HG02938 (cell line): ENCODE measurements at regions not wholly inside any gene's neighbourhood (a gene's known extent, or its start where the extent isn't known, plus 50 kb on each side); places are given as distances from the start of the nearest gene placed in this dataset.

Experiments used
- ATAC-seq: cut with Tn5 transposase; IDR thresholded peaks from one replicate; pipeline ENCODE4 v1.9.1; 2021; ENCODE audit warnings: mild to moderate bottlenecking, moderate library complexity; ENCODE audit not compliant: unreplicated experiment

DNA sequence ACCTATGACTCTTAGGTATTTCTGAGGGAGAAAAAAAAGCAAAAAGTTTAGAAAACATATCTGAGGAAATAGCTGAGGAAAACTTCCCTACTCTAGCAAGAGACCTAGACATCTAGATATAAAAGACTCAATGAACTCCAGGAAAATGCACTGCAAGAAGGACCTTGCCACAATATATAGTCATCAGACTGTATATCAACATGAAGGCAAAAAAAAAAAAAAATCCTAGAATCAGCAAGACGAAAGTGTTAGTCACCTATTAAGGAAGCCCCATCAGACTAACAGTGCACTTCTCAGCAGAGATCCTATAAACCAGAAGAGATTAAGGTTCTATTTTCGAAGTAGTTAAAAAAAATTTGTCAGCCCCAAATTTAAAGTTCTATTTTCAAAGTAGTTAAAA, 166.2 kb downstream of the TMEM38B start:
- ATAC-seq: no peak

DNA sequence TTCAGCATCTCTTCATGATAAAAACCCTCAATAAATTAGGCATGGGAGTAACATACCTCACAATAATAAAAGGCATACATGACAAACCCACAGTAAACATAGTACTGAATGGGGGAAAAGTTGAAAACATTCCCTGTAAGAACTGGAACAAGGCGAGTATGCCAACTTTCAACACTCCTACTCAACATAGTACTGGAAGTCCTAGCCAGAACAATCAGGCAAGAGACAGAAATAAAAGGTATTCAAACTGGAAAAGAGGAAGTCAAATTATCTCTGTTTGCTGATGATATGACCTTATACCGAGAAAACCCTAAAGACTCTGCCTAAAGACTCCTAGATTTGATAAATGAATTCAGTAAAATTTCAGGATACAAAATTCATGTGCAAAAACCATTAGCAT, 167.6 kb downstream of the TMEM38B start:
- no peak for ATAC-seq

DNA sequence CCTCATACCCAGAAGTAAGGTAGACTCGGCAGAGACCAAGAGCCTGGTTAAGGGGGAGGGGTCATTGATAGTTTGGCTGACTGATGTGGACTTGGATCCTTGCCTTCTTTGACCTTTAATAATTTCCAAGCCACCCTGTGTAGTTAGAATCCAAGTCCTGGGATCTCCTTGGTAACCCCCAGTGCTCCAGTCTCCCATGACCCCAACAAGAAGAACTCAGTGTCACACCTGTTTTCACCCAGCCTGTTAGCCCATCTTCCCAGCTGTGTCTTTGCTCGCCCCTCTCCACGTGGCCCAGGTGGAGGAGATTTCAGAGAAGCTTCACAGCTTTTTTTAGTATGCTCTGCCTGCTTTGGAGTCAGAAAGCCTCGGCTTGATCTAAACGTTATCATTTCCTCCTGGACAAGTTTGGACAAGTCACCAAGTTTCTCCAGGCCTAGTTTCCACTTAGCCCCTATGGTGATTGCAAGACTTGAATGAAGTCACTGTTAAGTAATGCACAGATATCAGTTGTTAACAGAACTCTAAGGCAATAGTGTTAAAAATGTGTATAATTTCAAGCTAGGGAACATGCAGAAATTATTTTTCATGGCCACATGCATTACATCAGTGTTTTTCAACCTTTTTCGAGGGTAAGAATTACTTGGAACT, 170.0 kb downstream of the TMEM38B start:
- ATAC-seq: no peak

DNA sequence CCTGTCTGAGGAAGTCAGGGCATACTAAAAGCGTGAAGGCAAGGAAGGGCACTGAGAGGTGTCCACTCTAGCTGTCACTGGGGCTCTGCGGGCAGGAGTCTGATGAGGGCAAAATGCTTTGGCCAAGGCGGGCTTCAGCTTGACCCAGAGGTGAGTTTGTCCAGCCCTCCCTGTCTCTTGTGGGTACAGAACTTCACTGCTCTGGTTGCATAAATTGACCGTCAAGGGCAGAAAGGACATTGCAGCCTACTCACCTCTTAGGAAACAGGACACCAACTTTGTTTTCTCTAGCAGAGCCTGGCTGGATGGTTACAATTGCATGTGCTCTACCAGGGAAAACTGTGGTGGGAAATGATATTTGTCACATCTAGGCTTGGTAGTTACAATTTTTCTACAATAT, 170.9 kb downstream of the TMEM38B start:
- ATAC-seq: no peak

DNA sequence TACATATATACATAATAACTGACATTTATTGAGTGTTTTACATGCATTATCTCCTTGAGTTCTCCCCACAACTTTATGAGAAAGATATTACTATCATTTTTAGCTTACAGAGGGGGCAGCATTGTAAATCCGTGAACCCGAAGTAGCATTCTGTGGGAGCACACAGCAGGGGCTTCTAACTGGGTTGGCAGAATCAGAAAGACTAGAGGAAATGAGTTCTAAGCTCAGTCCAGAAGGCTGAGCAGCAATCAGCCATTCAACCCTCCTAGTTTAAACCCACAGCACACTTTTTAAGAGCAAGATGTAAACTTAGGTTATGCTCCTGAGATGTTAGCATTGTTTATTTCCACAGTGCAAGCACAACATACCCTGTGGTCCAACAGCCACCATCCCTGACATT, 177.2 kb downstream of the TMEM38B start:
- ATAC-seq: no peak

DNA sequence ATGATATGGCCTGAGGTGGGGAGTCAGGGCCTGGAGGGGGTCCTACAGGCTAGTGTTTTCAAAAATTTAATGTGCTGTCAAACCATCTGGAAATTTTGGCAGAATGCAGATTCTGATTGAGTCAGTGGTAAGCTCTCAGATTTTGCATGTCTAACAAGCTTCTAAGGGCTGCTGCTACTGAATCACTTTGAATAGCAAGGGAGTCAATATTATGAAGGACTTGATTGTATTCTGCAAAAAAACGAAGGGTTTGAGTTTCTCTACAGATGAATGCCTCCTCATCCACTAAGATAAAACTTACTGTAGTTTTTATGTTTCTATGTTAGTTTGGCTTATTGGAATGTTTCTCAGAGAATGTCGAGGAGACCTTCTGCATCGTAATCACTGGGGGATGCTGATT, 179.5 kb downstream of the TMEM38B start:
- ATAC-seq: no peak

DNA sequence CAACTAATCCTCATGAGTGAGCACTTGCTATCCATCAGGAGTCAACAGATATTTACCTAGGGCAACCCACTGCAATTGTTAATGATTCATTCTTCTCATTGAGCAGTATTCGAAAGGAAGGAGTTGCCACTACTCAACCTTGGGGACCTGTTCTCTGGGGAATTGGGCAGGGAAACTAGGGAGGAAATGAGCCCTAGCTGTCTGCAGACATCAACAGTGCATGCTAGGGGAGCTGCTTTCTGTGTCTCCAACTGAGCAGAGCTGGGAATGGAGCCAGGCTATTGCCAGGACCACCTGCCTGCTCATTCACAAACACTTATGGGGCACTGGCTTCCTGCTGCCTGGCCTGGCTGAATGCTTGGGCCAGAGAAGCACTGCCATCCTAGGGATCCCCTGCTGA, 183.4 kb downstream of the TMEM38B start:
- no peak for ATAC-seq

DNA sequence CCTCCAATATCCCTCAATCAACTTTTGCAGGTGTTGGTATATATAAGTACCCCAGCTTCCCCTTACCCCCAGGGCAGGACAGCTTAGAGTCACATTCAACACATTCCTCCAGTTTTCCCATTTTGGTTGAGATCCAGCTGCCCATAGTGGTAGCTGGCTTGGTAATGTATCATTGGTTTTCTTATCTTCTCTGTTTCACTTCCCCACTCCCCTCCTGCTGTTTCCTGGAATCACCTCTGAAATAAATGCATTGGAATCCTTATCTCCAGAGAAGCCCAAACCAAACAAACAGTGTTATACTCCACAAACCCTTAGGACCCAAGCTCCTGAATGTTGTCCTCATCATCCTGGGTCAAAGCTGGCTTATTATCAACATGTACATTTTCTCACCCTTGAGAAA, 184.8 kb downstream of the TMEM38B start:
- no peak for ATAC-seq

DNA sequence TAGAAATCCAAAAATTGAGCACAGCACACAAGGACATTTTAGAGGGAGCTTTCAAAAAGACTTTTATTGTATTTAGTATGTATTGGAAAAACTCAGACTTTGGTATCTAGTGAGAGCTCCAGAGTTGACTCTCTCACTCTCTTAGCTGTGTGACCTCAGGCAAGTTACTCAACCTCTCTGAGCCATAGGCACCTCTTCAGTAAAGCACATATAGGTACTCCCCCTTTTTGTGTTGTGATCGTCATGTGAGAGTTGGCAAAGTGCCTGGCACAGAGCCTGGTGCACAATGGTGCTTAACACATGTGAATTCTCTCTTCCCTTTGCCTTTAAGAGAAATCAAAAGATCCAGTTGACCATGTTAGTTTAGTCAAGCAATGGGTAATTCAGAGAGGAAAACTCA, 186.2 kb downstream of the TMEM38B start:
- ATAC-seq: no peak

DNA sequence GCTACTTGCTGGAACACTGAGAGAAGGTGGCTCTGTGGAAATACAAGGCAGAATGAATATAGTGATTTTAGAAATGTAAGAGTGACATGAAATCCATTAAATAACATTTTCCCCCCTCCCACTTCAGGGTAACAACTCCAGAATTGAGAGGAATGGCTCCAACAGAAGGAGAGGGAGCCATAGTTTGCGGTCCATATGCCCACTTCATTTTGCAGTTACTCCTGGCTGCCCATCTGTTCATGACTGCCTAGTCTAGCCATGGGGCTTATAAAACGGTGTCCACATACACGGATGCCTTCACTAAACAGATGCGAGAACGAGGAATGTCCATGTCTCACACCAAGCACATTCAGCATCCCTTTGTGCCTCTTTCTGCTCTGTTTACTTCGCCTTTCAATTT, 186.7 kb downstream of the TMEM38B start:
- ATAC-seq: no peak

DNA sequence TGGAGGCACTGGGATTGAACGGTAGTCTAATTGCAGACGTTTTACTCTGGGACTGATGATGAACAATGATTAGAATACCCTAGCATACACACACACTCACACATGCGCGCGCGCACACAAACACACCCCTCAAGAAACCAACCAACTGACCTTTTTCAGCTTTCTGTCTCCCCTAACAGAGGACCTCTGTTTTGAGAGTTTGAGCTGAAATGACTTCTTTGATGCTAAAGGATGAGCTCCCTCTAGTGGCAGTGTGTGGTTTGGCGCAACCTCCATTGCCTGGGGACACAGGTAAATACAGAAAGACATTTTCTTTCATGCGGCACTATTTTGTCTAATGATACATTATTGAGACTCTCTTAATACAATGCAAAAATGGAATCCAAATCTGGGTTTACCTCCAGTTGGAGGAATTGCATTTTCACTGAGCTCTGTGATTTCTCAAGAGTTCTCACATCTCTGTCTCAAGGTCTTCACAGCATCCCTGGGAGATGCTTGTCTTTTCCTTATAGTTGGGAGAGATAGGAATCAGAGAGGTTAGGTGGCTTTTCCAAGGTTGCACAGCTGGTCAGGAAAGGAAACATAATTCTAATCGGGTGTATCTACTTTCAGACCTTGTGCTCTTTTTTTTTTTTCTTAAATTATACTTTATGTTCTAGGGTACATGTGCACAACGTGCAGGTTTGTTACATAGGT, 187.5 kb downstream of the TMEM38B start:
- peak; percentile 60 for ATAC-seq

DNA sequence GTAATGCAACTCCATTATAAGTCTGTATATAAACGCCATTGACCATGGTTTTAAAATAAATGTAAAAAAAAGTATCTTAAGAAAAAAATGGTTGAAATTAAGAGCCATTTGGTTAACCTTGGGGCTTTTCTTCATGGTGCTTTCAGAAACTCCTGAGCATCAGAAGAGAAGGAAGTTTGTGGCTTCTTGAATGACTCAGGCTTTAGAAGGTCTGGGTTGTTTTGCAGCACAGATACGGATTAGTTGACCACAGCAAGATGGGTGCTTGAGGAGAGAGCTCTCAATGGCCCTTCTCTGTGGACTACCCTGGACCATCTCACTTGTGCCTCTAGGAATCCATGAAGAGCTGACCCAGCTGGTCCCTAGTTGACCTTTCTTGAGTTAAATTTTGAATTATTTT, 189.5 kb downstream of the TMEM38B start:
- peak; percentile 84 for ATAC-seq

DNA sequence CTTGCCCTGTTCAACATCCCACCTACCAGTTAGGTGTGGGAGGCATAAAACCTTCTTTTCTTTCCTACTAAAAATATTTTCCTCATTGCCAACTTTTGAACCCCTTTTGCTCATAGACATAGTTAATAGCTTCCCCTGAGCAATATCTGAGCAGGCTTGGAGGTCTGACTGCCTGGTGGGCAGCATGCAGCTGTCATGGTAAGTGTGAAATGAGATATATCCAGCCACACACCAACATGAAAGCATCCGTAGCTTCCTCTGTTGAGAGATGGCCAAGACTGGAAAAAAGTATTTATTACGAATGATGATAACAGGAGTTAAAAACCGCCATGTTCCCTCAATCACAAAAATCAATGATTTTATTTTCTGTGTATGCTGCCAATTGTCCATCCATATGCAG, 190.1 kb downstream of the TMEM38B start:
- ATAC-seq: no peak

DNA sequence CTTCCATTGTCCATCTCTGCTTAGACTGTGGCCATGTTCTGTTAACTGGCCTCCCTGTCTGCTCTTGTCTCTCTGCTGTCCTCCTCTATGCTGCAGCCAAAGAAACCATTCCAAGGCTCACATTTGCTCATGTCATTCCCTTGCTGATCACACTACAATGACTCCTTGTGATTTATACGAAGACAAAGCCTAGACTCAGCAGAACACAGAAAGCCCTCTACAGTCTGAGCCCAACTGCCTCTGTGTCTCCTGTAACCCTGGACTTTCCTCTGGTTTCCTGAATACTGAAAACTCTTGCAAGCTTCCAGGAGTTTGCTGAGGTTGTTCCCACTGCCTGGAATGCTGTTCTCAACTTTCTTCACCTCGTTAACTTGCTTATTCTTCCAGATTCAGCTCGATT, 191.8 kb downstream of the TMEM38B start:
- ATAC-seq: no peak

DNA sequence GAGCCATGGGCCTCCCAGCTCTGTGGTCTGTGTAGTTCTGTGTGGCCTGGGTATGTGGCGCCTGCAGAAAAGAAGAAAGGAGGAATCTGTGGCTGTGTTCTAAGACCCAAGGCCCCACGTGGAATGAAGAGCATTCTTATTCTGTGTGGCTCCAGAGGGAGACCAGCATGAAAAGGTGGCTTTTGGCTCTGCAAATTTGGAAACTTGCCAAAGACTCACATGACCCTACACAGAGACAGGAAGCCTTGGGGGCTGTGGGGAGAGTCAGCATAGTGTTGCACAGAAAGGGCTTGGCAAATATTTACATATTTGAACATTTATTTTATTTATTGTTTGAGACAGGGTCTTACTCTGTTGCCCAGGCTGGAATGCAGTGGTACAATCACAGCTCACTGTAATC, 193.3 kb downstream of the TMEM38B start:
- ATAC-seq: no peak

DNA sequence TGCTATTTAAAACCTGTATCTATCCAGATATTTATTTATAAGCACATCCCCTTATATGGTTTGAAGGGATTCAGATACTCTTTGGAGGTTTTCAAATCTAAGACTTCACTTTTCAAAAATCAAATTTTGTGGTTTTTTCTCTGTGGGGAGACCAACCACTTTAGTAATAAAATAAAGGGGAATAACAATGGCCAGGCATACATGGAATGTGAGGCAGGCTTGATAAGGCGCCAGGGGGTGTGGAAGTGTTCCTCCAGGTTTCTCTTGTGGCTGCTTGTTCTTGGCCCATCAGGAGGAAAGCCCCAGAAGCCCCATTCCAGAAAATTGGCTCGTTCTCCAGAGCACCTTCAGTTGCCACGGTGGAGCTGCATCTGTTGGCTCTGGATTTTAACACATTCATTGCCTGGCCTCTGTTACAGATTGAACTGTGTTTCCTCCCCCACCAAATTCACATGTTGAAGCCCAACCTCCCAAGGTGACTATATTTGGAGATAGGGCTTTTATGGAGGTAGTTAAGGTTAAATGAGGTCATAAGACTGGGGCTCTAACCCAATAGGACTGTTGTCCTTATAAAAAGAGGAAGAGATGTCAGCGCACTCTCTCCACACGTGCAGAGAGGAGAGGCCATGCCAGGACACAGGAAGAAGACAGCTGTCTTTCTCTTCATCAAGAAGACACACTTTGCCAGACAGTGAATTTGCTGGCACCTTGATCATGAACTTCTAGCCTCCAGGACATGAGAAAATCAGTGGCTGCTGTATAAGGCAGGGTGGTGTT, 195.9 kb downstream of the TMEM38B start:
- ATAC-seq: no peak

DNA sequence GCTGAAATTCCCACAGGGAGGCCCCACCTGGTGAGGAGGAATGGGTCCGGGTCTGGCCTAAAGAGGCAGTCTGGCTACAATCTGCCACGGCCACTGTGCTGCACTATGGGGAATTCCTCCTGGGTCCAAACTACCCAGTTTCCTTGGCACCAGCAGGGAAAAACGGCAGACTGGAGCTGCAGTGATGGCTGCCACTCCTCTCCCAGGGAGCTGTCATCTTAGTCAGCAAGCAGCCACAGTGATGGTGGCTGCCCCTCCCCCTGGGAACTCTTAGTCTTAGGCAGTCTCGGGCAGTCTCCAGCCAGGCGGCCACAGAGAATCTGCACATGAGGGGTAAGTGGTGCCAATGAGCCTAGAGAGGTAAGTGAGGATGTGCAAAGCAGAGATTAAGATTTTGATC, 205.8 kb downstream of the TMEM38B start:
- ATAC-seq: no peak

DNA sequence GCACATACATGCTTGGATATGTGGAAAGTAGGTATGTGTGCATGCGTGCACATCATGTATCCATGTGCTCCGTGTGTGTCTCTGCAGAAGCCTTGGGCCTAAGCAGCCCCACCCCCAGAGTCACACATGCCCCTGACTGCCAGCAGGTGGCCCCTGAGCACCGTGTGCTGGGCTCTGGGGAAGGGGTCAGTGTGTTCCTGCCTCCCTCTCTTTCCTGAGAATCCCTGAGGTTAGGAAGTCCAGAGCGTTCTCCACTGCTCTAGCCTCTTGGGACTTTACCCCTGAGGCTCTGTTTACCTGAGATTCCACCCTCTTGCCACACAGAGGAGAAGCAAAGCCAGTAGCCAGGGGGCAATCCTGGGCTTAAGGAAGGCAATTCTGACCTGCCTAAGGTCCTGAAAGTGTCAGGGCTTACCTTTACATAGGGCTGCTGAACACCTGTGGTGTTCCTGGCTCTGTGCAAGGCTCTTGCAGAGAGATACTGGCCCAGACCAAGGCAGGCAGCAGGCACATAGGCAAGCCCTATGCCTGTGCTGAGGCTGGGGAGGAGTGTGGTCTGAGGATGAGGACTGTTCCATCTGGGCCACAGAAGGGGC, 207.3 kb downstream of the TMEM38B start:
- peak; percentile 71 for ATAC-seq

DNA sequence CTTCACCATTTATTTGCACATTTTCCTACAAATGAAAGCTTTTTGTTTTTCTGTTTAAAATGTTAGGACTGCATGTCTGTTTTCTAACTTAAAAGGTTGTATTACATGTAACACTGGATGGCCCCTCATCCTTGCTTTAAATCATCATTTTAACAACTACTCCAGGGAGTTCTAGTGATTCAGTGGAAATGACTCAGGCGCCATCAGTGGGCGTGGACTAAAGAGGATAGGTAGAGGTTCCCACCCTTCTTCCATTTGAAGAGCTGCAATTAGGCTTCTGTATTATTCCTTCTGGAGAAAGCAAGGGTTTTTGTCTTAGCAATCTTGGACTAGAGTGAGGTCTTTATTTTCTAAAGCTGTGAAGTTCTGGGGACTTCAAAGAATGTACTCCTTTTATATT, 213.7 kb downstream of the TMEM38B start:
- ATAC-seq: no peak

DNA sequence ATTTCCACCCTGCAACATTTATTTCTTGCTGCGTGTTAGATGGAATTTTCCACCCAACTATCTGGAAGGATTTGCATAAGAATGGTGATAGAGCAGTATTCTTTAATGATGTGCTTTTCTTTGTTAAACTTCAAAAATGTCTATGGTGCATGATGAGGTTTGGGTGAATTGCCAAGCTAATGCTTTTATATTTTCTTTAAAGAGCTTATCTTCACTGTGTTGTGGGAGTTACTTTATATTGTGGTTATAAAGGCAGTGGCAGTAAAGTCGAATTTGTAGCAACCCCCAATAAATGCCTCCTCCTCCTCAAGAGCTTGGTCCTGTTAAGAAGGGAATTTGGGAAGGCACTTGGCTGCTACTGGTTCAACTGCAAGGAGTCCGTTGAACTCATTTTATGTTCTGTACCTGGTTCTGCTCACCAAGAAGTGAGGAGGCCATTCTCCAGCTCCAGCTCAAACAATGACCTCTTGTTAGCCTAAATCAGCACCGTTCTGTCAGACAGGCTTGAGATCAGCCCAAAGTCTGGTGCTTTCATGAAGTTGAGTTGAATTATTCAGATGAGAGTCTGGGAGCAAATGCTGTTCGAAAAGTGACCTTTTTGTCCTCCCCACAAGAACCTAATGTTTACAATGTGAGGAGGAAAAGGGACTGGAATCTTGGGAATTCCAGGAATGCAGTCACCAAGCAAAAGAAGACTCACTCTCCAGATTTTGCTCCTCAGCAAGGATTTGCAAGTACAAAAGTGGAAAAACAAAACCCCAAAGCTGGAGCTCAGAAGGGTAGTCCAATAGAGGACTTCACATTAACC, 217.0 kb downstream of the TMEM38B start:
- ATAC-seq: no peak
